GM13976 (cell line): ENCODE measurements at regions not wholly inside any gene's neighbourhood (a gene's known extent, or its start where the extent isn't known, plus 50 kb on each side); places are given as distances from the start of the nearest gene placed in this dataset.

Source experiments
- DNase-seq: peaks from one replicate; pipeline ENCODE4 v3.0.0; 2012; ENCODE audit warnings: low spot score
- CTCF ChIP-seq: IDR thresholded peaks from 2 replicates; pipeline ENCODE4 v1.5.1; 2012; ENCODE audit warnings: borderline replicate concordance, mild to moderate bottlenecking; ENCODE audit not compliant: insufficient read depth; ENCODE audit errors: extremely low read depth, missing control alignments, control extremely low read depth
- in situ Hi-C: fragments of 300-500 bp; cut with MboI; formaldehyde crosslinking; loops from one replicate; pipeline ENCODE4 v1.12.0; 2022; ENCODE audit warnings: low sequenced_read_pairs, mixed read lengths, inconsistent platforms; ENCODE audit not compliant: unreplicated experiment

- no peak for TF ChIP-seq CTCF
- DNase-seq, result no peak
- in situ Hi-C loops, result no loop called here
Measured at GRCh38 chr16:82364690-82365089, 194.7 kb upstream of the MPHOSPH6 start.

DNA sequence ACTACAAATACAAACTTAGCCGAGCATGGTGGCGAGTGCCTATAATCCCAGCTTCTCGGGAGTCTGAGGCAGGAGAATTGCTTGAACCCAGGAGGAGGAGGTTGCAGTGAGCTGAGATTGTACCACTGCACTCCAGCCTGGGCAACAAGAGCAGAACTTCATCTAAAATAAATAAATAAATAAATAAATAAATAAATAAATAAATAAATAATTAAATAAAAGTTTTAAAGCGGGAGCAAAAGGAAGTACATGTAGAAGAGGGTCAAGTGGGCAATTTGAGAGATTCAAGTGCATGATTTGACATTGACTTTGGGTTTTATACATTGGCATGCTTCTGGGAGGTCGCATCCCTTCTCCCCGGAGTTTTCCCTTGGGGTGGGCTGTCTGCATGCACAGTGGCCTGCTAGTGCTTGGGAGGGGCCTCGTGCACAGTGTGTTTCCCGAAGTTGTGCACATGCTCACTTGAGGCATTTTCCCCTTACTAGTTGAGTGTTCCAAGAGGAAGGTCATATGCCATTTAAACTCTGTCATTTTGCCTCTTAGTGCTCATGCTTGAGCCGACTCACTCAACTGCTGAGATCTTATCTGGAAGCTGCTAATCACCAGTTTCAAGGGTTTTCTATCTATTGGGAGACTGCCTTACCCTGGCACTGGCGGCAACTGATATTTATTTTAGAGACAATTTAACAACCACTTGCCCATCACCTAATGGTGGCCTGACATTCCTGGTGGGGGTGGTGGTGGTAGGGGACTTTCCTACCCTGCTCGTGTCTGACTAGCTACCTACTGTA is 193.2 kb upstream of the MPHOSPH6 start:
- TF ChIP-seq CTCF, result no peak
- no peak for DNase-seq
- in situ Hi-C loops, result no loop called here

DNA sequence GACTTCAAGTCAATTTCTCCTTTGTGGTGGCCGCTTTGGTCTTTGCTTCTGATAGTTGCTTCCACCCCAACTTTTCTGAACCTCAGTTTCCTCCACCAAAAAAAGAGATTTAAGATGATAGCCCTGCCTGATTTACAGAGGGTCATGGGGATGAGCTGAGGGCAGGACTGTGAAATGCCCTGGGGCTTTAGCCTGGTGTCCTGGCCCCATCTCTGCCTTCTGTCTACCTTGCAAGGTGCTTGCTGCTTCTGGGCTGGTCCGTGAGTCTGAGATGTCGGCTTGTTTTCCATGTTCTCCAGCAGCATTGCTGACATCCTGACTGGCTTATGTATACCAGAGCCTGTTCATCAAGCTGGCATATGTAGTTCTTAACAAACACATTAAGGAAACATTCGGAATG is 191.9 kb upstream of the MPHOSPH6 start:
- no peak for DNase-seq
- no peak for TF ChIP-seq CTCF
- in situ Hi-C loops, result no loop called here

- in situ Hi-C loops, result no loop called here
- DNase-seq, result no peak
- no peak for TF ChIP-seq CTCF
Measured at GRCh38 chr16:82360024-82360783, 190.2 kb upstream of the MPHOSPH6 start.

DNA sequence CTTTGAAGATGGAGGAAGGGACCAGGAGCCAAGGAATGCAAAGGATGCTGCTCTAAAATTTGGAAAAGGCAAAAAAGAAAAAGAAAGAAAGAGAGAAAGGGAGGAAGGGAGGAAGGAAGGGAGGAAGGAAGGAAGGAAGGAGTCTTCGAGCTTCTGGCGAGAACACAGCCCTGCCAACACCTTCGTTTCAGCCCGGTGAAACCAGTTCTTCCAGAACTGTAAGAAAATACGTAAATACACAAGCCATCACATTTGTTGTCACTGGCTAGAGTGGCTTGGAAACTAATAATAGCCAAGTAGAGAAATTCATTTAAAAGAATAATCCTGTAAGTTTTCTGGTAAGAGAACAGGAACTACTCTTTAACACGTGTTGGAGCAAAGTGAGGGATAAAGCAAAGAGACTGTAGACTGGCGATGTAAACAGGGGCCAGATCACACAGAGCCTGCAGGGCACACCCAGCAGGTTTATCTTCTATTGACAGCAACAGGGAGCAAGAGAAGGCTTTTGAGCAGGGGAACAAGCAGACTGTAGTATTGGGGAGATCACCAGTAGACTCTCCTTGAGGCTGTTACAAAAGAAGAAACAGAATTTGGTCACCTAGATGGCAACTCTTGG is 188.7 kb upstream of the MPHOSPH6 start:
- TF ChIP-seq CTCF, result no peak
- no peak for DNase-seq
- in situ Hi-C loops, result no loop called here

GRCh38 chr16:82358161-82358560 is 188.1 kb upstream of the MPHOSPH6 start:
- TF ChIP-seq CTCF, result no peak
- no peak for DNase-seq
- in situ Hi-C loops, result no loop called here
